Neuronal stem cell (in vitro differentiated cells): ENCODE measurements at regions not wholly inside any gene's neighbourhood (a gene's known extent, or its start where the extent isn't known, plus 50 kb on each side); places are given as distances from the start of the nearest gene placed in this dataset.

ENCODE experiments used
- DNase-seq: peaks from one replicate; pipeline ENCODE4 v3.0.0-alpha.2; 2013; ENCODE audit warnings: low spot score
- H2AFZ ChIP-seq: one replicate; pipeline ENCODE4 v1.6.1; 2013; ENCODE audit warnings: mild to moderate bottlenecking, low read length, inconsistent platforms
- H2AK5ac ChIP-seq: 2 replicates; pipeline ENCODE4 v1.6.1; 2013; ENCODE audit warnings: low read depth, mild to moderate bottlenecking, inconsistent platforms, low read length, moderate library complexity, mixed read lengths
- H2BK120ac ChIP-seq: 2 replicates; pipeline ENCODE4 v1.6.1; 2013; ENCODE audit warnings: low read depth, mild to moderate bottlenecking, inconsistent platforms, low read length, moderate library complexity, mixed read lengths
- H2BK12ac ChIP-seq: one replicate; pipeline ENCODE4 v1.6.1; 2013; ENCODE audit warnings: low read length, inconsistent platforms
- H2BK15ac ChIP-seq: 2 replicates; pipeline ENCODE4 v1.6.1; 2013; ENCODE audit warnings: mild to moderate bottlenecking, low read length, inconsistent platforms, mixed read lengths
- H2BK5ac ChIP-seq: one replicate; pipeline ENCODE4 v1.6.1; 2013; ENCODE audit warnings: inconsistent platforms, mild to moderate bottlenecking, low read length, moderate library complexity
- H3K14ac ChIP-seq: one replicate; pipeline ENCODE4 v1.6.1; 2013; ENCODE audit warnings: low read length, inconsistent platforms
- H3K18ac ChIP-seq: 2 replicates; pipeline ENCODE4 v1.6.1; 2013; ENCODE audit warnings: low read length, inconsistent platforms
- H3K23ac ChIP-seq: 2 replicates; pipeline ENCODE4 v1.6.1; 2013; ENCODE audit warnings: low read depth, mild to moderate bottlenecking, mixed read lengths, low read length, inconsistent platforms; ENCODE audit not compliant: poor library complexity
- H3K27ac ChIP-seq: replicated peaks from 3 replicates; pipeline ENCODE4 v1.5.1; 2013; ENCODE audit warnings: low read length, inconsistent platforms
- H3K27me3 ChIP-seq, 3 experiments: 2 replicates each; pipeline ENCODE4 v1.6.1; 2013; ENCODE audit warnings: low read length in 3 of 3, mild to moderate bottlenecking in 2 of 3, inconsistent platforms in 1 of 3, low read depth in 1 of 3, mixed read lengths in 1 of 3, moderate library complexity in 1 of 3; ENCODE audit not compliant: control insufficient read depth in 3 of 3, insufficient read depth in 3 of 3
- H3K36me3 ChIP-seq, 2 donors: replicated peaks in 1 of 2; 2 replicates each; pipeline ENCODE4 v1.6.1; 2013; ENCODE audit warnings: low read length in 2 of 2; ENCODE audit not compliant: control insufficient read depth in 2 of 2, insufficient read depth in 2 of 2
- H3K4ac ChIP-seq: 2 replicates; pipeline ENCODE4 v1.6.1; 2013; ENCODE audit warnings: inconsistent platforms, mild to moderate bottlenecking, low read length, moderate library complexity
- H3K4me1 ChIP-seq, 2 donors: 1 replicate in 1 of 2; 2 replicates in 1 of 2; pipeline ENCODE4 v1.6.1; 2013; ENCODE audit warnings: low read length in 2 of 2, low read depth in 1 of 2; ENCODE audit not compliant: control insufficient read depth in 2 of 2, insufficient read depth in 1 of 2
- H3K4me2 ChIP-seq: one replicate; pipeline ENCODE4 v1.6.1; 2013; ENCODE audit warnings: mild to moderate bottlenecking, low read length, inconsistent platforms; ENCODE audit not compliant: insufficient read depth, poor library complexity, severe bottlenecking
- H3K4me3 ChIP-seq, 2 donors: 2 replicates each; pipeline ENCODE4 v1.5.1; 2013; ENCODE audit warnings: low read length in 2 of 2, mild to moderate bottlenecking in 2 of 2, inconsistent platforms in 1 of 2, moderate library complexity in 1 of 2
- H3K79me1 ChIP-seq: one replicate; pipeline ENCODE4 v1.6.1; 2013; ENCODE audit warnings: low read depth, mild to moderate bottlenecking, inconsistent platforms, low read length, moderate library complexity
- H3K9ac ChIP-seq: one replicate; pipeline ENCODE4 v1.6.1; 2013; ENCODE audit warnings: mild to moderate bottlenecking, low read depth, low read length, inconsistent platforms; ENCODE audit not compliant: poor library complexity
- H3K9me3 ChIP-seq, 2 donors: replicated peaks in 1 of 2; 2 replicates each; pipeline versions ENCODE3 to v1.6.1; 2013; ENCODE audit warnings: low read length in 2 of 2, mild to moderate bottlenecking in 2 of 2, inconsistent platforms in 1 of 2, low read depth in 1 of 2, mixed read lengths in 1 of 2, moderate library complexity in 1 of 2; ENCODE audit not compliant: control insufficient read depth in 2 of 2, insufficient read depth in 1 of 2
- H4K8ac ChIP-seq: one replicate; pipeline ENCODE4 v1.6.1; 2013; ENCODE audit warnings: low read depth, mild to moderate bottlenecking, inconsistent platforms, low read length, moderate library complexity
- H4K91ac ChIP-seq: one replicate; pipeline ENCODE4 v1.6.1; 2013; ENCODE audit warnings: low read length, low read depth, mild to moderate bottlenecking, inconsistent platforms; ENCODE audit not compliant: poor library complexity
- WGBS, 2 donors: extraction: QIAGEN DNeasy Blood & Tissue Kit; methylation state at CpG; one replicate each; pipeline ENCODE4 v1.1.7; 2013; ENCODE audit warnings: missing lambda C conversion rate in 2 of 2, mixed read lengths in 1 of 2; ENCODE audit not compliant: insufficient read length in 2 of 2, insufficient replicate concordance in 1 of 2; ENCODE audit errors: extremely low coverage in 2 of 2; 5-methylcytosine and 5-hydroxymethylcytosine counted together

GRCh38 chr12:85531341-85531740, 251.3 kb downstream of the ALX1 start:
- Histone ChIP-seq H3K27me3 (no peaks in the 10 kb centered on the region), H3K27ac (no peak overlapping the region), H3K4me1 (no peaks in the 10 kb centered on the region), H3K4me2 (no peak overlapping the region), H2BK12ac (no peak overlapping the region), H3K18ac (no peak overlapping the region), H3K14ac (no peak overlapping the region), H3K36me3 (no peaks in the 10 kb centered on the region), H2BK15ac (no peak overlapping the region), H3K23ac (no peak overlapping the region), H2AK5ac (no peak overlapping the region), H2BK5ac (no peak overlapping the region), H3K9me3 (no peaks in the 10 kb centered on the region), H2AFZ (no peak overlapping the region), H4K8ac (no peak overlapping the region), H3K9ac (no peak overlapping the region), H3K79me1 (no peaks in the 10 kb centered on the region), H4K91ac (no peak overlapping the region), H2BK120ac (no peak overlapping the region), H3K4me3 (no peak overlapping the region), H3K4ac (no peak overlapping the region)
- WGBS, 2 donors: no CpG with 5 or more reads among the region's 1 CpG
- no peak for DNase-seq

GRCh38 chr12:85549640-85550039, 269.6 kb downstream of the ALX1 start:
- no peak overlapping the region for H4K8ac ChIP-seq
- H3K4me1 ChIP-seq: peaks cover 0 to 3% of the 10 kb centered on the region in 2 donors
- DNase-seq: no peak
- no peak overlapping the region for H3K4ac ChIP-seq
- no peak overlapping the region for H3K18ac ChIP-seq
- no peak overlapping the region for H4K91ac ChIP-seq
- no CpG with 5 or more reads among the region's 2 CpGs for WGBS, 2 donors
- no peaks in the 10 kb centered on the region for H3K9me3 ChIP-seq
- H2AK5ac ChIP-seq: no peak overlapping the region
- H3K4me2 ChIP-seq: no peak overlapping the region
- H3K9ac ChIP-seq: no peak overlapping the region
- H3K27me3 ChIP-seq: no peaks in the 10 kb centered on the region
- H3K14ac ChIP-seq: no peak overlapping the region
- H2BK120ac ChIP-seq: no peak overlapping the region
- no peak overlapping the region for H2BK15ac ChIP-seq
- H2BK12ac ChIP-seq: no peak overlapping the region
- no peak overlapping the region for H2AFZ ChIP-seq
- no peak overlapping the region for H3K4me3 ChIP-seq
- no peaks in the 10 kb centered on the region for H3K79me1 ChIP-seq
- H3K27ac ChIP-seq: no peak overlapping the region
- no peak overlapping the region for H3K23ac ChIP-seq
- H2BK5ac ChIP-seq: no peak overlapping the region
- H3K36me3 ChIP-seq: no peaks in the 10 kb centered on the region

DNA sequence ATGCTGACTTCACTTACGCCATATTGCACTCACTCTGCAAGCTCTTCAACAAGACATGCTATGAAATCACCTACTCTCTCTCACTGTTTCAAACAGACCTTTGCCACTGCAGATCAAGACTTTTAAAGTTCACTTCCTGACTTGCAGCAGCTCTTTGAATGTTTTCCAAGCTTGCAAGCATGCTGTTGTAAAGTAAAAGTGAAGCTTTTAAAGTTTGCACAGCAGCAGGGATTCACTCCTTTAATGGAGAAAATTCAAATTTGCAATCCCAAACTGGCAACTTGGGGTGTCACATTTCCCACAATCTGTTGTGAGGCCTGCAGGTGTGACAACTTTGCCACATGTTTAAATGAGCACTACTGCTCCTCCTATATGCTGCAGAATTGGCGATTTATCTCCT, 270.9 kb downstream of the ALX1 start:
- Histone ChIP-seq H4K8ac (no peak overlapping the region), H3K27me3 (no peaks in the 10 kb centered on the region), H3K4ac (no peak overlapping the region), H3K79me1 (no peaks in the 10 kb centered on the region), H3K14ac (no peak overlapping the region), H3K9ac (no peak overlapping the region), H2BK5ac (no peak overlapping the region), H3K27ac (no peak overlapping the region), H2BK12ac (no peak overlapping the region), H3K4me2 (no peak overlapping the region), H2BK15ac (no peak overlapping the region), H3K9me3 (no peaks in the 10 kb centered on the region), H2AK5ac (no peak overlapping the region), H3K18ac (no peak overlapping the region), H2AFZ (peak overlapping the region; percentile 61), H3K23ac (no peak overlapping the region), H4K91ac (no peak overlapping the region), H3K4me3 (no peak overlapping the region), H3K36me3 (no peaks in the 10 kb centered on the region), H3K4me1 (peaks cover 0 to 3% of the 10 kb centered on the region in 2 donors), H2BK120ac (no peak overlapping the region)
- no CpG with 5 or more reads among the region's 2 CpGs for WGBS, 2 donors
- DNase-seq: no peak

GRCh38 chr12:85552461-85552860, 272.4 kb downstream of the ALX1 start:
- DNase-seq: no peak
- no peak overlapping the region for H3K18ac ChIP-seq
- no peaks in the 10 kb centered on the region for H3K27me3 ChIP-seq
- H3K4me3 ChIP-seq: no peak overlapping the region
- WGBS, 2 donors: no CpG with 5 or more reads among the region's 3 CpGs
- H2BK12ac ChIP-seq: no peak overlapping the region
- H2AFZ ChIP-seq: no peak overlapping the region
- no peaks in the 10 kb centered on the region for H3K79me1 ChIP-seq
- no peak overlapping the region for H2AK5ac ChIP-seq
- no peak overlapping the region for H2BK15ac ChIP-seq
- no peak overlapping the region for H3K23ac ChIP-seq
- H3K4me1 ChIP-seq: peaks cover 0 to 3% of the 10 kb centered on the region in 2 donors
- no peak overlapping the region for H3K14ac ChIP-seq
- no peak overlapping the region for H2BK5ac ChIP-seq
- no peak overlapping the region for H3K27ac ChIP-seq
- no peaks in the 10 kb centered on the region for H3K9me3 ChIP-seq
- no peak overlapping the region for H4K8ac ChIP-seq
- no peak overlapping the region for H3K9ac ChIP-seq
- no peak overlapping the region for H4K91ac ChIP-seq
- H2BK120ac ChIP-seq: no peak overlapping the region
- H3K36me3 ChIP-seq: no peaks in the 10 kb centered on the region
- no peak overlapping the region for H3K4ac ChIP-seq
- H3K4me2 ChIP-seq: no peak overlapping the region
